HG02870 (cell line): ENCODE measurements at regions not wholly inside any gene's neighbourhood (a gene's known extent, or its start where the extent isn't known, plus 50 kb on each side); places are given as distances from the start of the nearest gene placed in this dataset.

Source experiments
- ATAC-seq: cut with Tn5 transposase; IDR thresholded peaks from one replicate; pipeline ENCODE4 v1.9.1; 2021; ENCODE audit warnings: mild to moderate bottlenecking, moderate library complexity; ENCODE audit not compliant: unreplicated experiment

DNA sequence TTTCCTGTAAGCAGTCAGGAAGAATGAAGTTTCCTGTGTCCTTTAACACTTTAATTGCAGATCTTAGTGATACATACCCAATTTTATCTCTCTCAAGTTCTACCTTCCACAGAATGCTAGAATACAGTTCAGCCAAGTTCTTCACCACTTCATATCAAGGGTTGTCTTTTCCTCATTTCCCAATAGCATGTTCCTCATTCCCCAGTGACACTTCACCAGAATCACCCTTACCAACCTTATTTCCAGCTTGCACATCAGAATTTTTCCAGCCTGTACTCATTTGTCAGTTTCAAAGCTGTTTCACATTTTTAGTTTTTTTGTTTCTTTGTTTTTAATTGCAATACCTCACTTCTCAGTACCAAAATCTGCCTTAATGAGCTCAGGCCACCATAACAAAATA, 126.1 kb downstream of the ESM1 start:
- no peak for ATAC-seq

DNA sequence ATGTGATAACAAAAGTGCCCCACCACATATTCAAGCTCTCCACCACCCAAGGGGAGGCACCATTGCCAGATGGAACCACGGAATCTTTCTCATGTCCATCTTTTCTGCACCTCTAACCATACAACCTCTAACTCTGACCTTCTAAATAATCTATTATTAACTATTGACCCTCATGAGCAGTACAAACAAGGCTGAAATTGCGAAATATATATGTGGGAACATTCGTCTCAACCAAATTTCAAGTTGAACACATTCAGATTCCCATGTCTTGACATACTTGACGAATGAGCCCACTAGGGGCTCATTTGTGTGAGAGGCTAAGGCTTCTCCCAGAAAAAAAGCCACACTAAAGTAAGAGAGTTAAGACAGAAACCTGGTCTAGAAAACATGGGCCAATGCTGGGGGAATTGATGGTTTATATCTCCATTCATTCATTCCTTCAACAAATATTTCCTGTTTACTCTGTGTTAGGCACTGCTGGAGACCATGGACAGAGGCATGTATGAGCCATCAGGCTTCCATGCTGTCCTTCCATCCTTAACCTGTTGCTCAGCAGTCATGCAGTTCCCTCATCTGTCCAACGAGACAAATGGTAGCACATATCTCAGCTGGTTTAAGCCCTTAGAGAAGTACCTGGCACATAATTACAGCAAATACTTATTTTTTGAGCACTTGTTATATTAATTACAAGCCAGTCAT, 130.4 kb downstream of the ESM1 start:
- ATAC-seq = no peak

DNA sequence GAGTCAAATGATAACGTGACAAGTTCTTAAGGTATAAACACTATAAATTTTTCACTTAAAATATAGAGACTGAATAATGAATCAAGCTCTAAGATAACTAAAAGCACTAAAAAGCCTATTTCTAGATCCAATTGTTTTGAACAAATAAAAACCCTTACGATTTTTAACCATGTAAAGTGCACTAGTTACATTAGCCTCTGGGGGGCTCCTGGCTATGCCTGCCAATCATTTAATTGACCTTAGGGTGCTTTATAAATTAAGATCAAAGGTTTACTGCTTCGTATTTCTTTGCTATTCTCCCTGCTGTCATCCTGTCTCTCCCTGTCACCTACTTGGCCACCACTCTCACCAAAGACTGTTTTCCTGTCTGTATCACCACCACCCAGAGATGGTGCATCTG, 133.4 kb downstream of the ESM1 start:
- no peak for ATAC-seq

DNA sequence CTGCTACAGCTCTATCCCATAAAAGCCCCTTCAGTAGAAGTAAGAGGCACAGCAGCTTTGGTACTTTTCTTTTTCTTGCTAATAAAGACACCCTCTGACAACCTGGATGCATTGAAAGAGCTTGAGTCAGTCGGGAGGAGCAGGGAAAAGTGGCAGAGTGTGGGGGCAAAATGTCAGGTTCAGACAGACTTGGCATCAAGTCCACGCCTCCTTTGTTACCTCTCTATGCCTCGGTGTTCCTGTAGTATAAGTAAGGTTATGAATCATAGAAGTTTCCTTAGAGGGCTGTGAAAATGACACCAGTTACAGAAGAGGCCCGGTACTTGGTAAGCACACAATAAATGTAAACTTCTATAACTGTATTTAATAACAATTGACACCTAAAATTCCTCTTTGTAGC, 133.9 kb downstream of the ESM1 start:
- ATAC-seq = no peak

DNA sequence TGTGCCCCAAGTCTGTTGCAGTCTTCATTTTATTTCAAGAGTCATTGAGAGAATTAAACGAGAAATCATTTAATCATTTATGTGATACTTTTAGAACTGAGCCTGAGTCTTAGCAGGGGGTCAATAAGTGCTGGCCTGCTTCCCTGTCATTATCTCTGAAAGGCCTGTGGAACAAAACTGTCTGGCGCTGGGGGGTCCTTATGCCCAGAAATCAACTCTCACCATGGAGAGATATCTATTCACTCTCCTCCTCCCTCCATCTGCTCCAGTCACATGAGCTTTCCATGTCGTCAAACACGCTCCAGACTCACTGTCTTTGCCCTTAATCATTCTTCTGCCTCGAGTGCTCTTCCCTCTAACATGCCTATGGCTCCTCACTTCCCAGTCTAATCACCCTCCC, 136.8 kb downstream of the ESM1 start:
- no peak for ATAC-seq

DNA sequence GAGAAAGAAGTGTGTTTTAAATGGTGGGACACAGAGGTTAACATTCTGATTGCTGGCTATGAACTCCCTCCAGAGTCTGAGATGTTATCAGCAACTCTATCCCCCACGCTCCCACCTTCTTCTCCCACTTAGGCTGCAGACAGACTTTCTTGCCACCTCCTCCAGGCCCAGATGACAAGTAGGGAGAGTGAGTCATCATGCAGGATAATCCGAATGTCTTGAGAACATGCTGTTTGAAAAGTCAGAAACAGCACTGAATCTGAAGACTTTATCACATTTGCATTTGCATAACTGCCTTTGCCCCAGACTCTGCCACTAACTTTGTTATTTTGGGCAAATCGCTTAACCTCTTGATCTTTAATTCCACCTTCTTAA, 139.8 kb downstream of the ESM1 start:
- ATAC-seq = no peak

DNA sequence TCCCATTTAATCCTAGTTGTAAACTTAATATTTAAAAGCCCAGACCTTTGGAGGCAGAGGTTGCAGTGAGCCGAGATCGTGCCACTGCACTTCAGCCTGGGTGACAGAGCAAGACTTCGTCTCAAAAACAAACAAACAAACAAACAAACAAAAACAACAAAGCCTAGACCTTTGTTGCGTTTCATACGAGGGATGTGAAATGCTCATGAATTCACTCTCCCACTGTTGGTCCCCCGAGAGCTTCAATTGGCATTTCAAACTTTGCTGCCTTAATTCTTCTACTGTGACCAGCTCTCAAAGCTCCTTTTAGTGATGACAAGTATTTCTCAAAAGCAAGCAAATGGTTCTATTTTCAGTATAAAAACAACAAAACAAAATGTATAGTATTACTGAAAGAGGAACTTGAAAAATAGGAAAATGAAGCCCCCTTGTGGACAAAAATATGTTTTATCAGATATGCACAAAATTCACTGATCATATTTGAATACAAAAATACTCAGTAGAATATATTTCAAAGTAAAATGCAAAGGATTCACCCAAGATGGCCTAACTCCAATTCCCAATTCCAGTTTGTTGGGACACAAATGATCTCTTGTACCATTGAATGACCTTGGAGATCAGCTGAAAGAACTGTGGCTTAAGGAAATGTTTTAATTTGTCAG, 140.4 kb downstream of the ESM1 start:
- ATAC-seq = no peak

DNA sequence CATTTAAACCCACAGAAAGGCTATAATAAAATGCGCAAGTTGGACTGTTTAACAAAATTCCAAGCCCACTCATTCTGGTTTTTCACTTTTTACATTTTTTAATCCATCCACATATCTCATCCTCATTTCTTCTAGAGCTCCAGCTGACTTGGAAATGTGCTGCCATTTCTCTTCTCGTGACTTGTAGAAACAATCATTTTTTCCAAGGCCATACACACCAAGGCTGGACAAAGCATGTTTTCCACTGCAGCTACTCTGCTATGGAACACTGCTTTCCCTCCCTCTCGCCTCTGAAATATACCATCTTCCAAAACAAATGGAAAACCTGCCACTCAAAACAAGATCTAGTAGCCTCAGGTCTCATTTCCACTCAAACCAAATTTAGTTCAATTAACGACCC, 141.1 kb downstream of the ESM1 start:
- ATAC-seq = no peak

DNA sequence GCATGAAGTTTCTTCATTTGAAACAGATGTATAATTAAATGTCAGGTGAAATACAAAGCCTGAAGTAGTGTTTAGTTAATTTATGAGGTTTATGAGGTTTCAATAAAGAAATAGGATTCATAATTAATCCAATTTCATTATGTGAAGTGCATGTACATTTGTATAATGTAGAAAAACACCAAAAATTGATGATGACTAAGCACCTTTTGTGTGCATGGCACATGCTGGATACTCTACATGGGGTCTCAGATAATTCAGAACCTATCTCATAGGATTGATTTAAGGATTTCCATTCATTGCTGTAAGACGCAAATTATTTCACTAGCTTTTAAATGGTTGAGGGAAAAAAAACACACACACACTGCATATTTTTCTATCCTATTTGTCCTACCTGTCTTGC, 143.9 kb downstream of the ESM1 start:
- ATAC-seq = no peak

DNA sequence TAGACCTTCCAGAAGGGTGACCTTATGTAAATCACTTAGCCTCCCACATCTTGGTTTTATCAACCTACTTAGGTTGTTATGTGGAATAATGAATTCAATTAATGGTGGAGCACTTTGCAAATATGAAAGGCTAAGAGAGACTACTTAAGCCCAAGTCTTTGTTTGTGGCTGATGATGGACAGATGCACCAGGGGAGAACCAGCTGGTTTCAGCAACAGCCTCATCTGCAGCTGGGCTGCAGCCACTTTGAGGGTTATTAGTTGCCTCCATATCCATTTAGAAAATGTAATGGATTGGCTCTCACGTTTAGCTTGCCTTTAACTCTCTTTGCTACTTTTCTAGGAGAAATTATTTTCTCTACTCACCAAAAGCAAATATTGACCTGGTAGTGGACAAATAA, 146.6 kb downstream of the ESM1 start:
- ATAC-seq = no peak

DNA sequence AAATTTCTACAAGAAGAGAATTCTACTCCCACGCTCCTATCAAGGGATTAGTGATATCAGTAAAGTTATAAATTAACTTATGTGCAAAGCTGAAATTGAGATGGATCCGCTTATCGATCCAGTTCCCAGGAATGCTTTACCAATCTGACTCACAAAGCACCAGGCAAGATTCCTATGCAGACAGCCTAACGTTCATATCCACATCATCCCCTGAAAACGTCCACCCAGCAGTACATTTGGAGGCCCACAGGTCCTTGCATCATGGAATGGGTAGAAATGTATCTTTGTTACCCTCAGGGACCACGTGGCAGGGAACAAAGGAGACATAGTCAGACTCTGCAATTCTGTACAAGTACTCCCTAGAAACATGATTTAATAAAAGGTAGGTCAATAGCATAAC, 147.4 kb downstream of the ESM1 start:
- no peak for ATAC-seq

DNA sequence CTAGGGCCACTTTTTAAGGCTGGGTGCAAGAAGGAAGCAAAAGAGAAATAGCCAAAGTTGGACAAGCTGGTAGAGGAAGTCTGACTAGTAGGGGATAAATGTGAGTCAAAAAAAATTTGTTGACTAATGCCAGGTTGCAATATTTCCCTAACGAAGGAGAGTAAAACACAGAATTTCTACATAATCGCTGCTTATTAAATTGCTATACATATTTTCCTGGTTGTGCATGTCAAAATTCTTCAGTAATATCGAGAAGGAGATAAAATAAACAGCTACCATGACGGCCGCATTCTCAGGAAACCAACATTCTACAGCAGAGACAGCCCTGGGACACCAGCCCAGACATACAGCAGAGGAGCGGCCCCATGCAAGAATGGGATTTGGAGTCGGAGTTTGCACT, 148.3 kb downstream of the ESM1 start:
- no peak for ATAC-seq

DNA sequence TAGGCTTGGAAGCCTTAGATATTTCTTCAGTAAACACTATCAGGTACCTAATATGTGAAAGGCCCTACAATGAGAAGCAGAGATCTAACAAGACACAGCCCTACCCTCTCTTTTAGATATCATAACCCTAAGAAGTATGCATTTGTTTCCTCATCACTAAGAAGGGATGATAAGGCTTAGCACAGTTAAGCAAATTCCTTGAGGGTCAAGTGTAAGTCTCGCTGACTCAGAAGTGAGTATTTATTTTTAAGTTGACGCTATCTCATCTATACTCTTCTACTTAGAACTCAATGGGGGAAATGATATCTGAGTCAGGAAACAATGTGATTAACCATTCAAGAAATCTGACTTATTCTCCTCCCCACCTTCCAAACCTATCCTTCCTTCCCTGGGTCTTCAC, 149.7 kb downstream of the ESM1 start:
- no peak for ATAC-seq

DNA sequence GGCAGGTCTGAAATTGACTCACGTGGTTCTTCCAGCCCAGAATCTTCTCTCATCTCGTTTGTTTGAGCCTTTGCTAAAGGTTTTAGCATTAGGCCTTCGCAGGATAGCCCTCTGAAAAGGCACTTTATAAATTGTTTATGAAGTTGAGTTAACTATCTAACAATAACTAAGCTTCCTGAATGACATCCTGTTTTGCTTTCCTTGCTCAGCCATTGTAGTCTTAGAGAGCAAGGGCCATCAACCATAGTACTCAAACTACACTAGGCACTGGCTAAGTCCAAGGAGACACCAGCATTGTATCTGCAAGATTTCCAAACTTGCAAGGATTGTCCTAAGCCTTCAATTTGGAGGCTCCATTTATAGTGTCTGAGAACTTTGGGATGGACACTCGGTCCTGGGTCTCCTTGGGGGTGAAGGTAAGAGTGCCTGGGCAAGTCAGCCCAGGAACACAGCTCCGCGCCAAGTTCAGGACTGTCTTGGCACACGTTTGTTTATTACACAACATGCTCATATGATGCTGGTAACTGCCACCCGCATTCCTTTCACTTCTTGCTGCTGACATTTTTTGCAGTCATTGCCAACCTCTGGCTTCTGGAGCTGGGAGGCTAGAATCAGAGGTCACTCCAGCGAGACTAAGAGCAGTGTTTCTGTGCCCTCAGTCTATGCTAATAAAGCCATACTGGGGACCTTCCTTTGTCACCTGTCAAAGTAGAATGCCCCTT, 151.1 kb downstream of the ESM1 start:
- ATAC-seq = no peak

DNA sequence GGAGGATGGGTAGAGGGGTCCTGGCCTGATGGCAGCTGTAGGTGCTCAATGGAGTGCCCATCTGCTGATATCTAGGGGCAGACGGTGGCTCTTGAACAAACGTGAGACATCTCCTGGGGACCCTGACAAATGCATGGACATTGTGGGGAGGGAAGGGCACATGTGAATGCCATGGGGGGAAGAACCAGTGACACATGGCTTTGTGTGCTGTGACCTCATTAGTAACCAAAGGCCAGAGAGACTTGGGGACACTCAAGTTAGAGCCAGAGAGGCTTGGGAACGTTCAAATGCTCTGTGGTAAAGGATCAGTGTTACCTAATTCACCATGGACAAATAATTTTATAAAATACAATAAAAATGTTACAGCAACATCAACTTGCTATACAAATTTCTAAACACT, 151.8 kb downstream of the ESM1 start:
- ATAC-seq = no peak

DNA sequence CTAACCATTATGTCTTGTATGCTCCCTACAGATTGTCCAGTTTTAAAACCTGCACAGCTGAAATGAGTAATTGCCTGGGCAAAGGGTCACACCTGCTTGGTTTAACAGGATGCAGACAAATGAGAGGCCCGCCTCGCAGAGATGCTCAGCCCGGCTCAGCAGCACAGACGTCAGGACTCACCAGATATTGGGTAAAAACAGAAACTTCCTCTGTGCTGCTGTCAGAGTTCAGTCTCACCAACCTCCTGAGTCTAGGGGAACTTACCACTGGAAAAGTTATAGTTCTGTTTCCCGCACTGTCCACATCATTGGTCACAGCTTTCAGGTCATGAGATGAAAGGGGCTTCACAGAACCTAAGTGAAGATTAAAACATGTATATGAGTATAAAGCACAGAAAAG, 152.5 kb downstream of the ESM1 start:
- ATAC-seq = peak; percentile 52

DNA sequence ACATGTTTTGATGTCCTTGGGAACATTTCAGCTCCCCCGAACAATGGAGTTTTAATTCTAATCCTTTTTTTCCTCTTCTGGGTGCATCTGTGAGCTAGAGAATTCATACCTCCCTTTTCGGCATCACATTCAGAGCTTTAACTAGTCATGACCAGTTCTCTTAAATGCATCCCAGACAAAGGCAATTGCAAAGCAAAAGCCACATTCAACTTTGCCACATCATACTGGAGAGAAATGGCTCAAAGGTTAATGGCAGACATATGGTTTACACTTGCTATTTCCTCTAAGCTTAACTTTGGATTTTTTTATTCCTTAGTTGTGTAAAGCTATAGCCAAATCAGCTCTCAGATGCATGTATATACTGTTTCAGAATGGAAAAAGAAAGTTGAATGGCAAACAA, 153.3 kb downstream of the ESM1 start:
- ATAC-seq = no peak

DNA sequence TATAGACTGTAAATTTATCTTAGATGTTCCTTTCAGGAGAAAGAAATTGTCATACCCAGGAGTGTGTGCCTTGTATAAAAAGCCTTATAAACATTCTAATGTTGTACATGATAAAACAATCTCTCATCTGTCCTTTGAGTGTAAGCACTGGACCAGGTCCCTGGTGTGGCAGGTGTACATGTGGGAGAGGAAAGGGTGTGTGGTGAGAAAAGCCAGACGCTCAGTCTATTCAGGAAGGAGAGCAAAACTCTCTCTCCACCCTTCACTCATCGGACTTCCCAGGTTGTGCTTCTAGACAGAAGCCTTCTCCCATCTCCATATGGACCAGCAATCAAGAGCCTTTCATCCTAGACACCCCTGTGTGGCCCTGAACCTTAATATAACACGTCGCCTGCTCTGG, 154.2 kb downstream of the ESM1 start:
- no peak for ATAC-seq

DNA sequence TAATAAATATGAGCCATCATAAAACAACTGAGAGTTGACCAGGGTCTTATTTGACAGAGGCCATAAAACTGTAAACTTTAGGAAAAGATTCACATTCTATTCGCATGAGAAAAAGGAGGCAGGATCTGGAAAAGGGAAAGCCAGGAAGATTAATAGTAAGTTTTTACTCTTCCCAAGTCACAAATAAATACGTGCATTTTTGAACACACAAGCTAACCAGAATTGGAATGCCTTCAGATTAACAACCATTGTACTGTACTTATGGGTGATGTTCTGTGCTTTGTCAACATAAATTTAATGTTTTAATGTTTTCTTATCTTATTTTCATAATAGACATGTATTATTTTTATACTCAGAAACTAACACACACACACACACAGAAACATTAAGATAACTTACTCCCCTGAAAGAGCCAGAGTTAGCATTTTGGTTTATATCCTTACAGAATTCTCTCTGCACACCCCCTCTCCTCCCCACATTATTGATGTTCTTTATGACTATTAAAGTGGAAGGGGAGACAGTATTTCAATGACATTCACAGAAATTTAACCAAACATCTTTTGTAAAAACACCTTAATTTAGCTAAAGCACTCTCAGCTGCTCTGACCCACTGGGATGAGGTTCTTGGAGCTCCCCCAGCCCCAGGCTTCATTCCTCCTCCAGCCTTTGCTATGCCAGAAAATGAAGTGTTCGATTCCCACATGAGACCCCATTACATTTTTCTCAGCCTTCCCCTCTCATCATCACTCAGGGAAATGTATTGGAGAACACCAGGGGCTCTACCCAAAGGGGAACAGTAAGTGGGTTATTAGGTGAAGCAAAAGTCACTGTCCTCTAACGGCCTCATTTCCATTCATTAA, 155.5 kb downstream of the ESM1 start:
- ATAC-seq = no peak

DNA sequence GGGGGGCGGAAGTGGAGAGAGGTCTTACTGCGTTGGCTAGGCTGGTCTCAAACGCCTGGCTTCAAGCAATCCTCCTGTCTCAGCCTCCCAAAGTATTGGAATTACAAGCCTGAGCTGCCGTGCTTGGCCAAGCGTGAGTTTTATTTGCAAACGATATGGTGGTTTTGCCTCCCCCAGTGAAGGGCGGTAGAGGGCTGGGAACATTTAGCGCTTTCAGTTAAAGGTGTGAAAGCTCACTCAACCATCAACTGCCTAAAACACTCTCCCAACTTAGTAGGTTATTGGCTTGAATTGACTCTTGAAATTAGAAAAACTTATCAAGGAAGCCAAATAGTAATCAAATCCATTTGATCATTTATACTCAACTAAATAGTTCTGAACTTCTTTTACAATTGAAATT, 156.3 kb downstream of the ESM1 start:
- no peak for ATAC-seq

DNA sequence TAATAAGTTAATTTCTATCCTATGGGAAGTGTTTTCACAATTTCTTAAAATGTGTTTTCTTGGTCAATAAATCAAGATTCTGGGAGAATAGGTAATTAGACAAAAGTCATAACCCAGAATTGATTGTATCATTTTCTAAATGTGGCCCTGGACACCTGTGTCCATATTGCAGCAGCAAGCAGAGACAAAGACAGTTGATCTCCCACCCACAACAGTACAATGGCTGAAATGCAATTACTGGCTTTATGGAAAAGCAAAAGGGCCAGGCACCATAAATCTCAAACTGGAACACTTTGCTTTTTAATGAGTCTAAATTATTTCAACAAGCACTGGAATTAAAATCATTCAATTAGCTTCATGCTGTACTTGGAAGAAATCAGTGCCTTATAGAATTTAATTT, 157.2 kb downstream of the ESM1 start:
- no peak for ATAC-seq
